Kidney glomerular epithelial cell (primary cell): ENCODE measurements at regions not wholly inside any gene's neighbourhood (a gene's known extent, or its start where the extent isn't known, plus 50 kb on each side); places are given as distances from the start of the nearest gene placed in this dataset.

Experiments used
- DNase-seq: peaks from one replicate; lab custom pipeline; 2025; lab: John Stamatoyannopoulos, UW

DNA sequence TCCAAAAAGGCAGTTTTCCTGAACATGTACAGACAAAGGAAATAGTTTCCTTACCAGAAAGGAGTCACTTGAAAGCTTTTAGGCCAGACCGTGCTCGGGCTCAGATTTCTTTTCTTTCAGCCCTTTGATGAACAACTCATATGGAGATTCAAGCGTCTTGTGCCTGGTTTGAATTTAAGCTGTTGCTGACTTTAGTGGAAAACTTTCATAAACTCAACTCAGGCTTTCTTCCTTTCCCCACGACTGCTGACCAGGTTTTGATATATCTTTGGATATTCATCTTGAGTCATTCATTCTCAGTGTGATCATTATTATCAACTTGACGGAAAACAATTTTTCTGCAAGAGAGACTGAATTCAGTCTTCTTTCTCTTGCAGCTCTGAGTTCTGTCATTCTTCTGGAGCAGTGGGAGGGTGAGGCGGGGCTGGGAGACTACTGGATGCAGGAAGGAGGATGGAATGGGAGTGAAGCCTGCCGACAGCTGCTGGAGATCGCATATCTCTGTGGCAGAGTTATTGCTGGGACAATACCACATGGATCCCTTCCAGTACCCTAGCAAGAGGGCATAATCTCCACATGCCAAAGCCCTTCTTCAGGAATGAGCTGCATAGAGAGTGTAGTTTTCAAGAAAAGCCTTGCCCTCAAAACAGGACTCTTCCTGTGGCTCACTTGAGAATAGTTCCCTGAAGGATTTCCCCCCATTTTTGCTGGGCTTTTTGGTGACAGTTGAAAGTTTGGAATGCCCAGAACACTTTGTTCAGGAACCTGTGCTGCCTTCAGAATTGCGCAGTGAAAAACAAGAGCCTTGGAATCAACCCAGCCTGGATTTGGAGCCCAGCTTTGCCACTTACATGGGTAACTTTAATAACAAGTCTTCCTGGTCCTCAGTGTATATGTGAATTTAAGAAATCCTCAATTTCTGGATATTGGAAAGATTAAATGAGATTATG, 364.4 kb downstream of the ZNF521 start:
- DNase-seq, result no peak

DNA sequence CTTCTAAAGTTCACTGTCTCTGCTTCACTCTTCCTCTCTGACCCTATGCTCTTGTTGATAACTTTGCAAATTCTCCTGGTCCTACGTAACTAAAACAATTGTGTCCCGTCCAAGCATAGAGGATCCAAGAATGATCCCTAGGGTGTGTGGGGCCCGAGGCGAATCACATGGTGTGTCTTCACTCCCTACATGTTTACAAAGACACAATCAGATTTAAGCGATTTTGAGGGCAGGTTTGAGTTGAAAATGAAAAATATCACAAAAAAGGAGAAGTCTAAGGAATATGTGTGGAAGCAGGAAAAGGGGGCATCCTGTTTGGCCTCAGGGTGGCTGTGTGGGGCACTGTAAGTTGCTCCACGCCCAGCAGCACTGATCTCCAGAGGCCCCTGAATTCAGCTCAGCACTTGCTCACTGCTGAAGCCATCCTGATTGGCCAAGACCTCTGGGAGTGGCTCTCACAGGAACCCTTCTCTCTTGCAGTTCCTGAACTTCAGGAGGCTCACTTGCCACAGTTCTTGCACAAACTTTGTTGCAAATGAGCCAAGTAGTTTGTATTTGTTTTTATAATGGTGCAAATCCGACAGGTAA, 363.6 kb downstream of the ZNF521 start:
- DNase-seq, result no peak

DNA sequence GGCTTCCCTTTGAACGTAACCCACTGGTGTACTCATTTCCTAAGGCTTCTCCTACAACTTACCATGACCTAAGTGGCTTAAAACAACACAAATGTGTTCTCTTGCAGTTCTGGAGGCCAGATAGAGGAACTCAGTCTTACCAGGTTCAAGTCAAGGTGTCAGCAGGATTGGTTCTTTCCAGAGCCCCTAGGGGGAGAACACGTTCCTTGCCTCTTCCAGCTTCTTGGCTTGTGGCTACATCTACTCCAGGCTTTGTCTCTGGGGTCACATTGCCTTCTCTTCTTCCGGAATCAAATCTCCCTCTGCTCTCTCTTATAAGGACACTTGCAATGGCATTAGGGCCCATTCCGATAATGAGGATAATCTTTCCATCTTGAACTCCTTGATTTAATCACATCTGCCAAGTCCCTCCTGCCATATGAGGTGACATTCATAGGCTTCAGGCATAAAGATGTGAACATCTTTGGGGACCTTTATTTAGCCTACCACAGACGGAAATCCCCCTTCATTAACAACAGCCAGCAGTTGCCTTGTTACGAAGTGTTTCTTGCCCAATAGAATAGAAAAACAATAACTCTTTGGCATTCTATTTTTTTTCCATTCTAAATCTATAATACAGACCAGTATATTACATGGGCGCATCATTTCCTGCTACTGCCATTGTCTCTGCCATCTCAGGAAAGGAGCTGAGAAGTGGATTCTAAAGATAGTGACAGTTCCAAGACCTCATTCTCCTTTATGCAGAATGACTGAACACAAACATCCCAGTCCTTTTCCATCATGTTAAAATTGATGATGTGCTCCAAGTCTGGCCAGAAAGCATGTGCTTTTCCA, 362.0 kb downstream of the ZNF521 start:
- DNase-seq, result no peak

DNA sequence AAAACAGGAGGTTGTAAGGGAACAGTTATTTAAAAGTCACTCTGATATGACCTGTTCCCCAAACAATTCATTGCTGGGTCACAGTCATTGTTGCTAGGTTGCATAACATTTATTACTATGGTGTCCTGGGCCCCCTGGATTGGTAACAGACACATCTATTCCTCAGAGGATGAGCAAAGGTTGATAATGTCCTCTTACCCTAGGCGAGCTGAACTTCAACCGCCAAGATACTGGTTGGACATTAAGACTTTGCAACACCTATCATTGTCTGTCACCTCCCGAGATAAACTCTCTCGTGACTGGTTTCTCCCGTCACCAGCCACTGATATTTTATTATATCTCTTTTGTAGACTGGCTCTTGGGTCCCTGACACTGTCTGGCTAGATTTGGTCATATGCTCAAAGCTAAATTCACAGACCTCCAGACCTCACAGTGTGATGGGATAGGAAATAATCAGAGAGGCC, 361.3 kb downstream of the ZNF521 start:
- DNase-seq, result no peak

DNA sequence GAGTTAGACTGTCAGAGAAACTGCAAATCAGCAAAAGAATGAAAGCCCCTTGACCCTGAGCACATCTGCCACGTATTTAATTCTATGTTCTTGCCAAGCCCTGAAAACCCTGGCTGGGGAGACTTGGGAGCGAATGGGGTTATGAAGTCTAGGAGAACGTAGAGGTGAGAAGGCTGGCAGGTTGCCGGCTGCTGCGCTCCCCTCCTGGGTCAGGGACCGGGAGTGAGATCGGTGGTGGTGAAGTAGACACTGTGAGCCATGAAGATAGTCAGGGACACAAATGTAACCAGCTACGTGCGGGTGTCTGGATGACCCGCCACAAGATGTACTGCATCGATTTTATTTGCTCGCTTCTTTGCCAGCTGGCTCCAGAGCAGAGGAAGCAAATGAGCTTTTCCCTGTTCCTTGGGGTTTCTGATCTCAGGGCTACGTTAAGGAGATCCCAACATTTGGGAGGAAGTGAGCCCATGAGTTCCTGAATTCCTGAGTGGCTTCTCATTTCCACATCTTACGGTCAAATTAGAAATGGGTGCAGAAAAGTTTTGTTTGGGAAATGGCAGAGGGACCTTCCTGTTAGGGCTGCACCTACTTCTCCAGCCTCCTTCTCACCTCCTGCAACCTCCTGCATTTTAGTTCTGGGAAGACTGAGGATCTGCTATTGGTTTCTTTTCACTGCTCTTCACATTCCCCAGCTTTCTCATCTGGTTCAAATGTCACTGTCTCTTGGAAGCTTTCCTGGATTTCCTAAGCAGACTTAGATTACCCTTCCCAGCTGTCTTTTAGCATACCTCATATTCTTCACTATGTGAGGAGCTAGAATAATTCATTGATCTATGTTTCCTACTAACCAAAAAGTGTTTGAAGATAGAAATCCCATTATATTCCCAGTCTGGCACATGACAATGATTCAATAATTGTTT, 360.6 kb downstream of the ZNF521 start:
- no peak for DNase-seq

DNA sequence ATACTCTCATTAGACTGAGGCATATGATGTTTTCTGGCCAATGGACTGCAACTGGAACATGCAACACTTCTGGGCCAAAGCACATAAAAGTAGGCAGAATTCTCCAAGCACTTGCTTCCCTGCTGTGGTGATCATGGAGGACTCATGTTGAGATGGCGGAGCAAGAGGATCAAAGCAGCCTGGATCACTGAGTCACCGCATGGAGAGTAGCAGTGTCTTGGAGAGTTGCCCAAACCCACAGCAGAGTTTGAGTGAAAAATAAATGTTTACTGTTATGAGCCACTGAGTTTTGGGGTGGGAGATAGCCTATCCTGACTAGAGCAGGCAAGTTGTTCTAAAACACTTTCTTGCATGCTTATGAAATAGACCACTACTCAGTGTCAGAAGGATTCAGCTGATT, 359.5 kb downstream of the ZNF521 start:
- no peak for DNase-seq

DNA sequence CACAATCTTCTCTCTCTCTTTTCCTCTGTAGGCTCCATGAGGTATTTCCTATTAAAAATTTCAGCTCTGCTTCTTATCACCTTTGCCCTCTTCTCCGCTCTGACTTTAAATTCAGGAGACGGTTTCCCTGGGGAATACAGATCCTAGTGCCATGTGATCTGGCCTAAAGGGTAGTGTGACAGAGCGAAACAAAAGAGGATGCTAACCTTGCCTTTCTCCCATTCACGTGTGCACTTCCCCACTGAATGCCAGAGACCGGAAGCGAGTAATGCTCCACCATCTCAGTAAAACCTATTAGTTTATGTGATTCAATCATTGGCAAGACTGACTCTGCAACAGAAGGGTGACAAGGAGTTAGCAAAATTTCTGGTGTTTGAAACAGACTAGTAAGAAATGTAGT, 358.3 kb downstream of the ZNF521 start:
- DNase-seq, result no peak

DNA sequence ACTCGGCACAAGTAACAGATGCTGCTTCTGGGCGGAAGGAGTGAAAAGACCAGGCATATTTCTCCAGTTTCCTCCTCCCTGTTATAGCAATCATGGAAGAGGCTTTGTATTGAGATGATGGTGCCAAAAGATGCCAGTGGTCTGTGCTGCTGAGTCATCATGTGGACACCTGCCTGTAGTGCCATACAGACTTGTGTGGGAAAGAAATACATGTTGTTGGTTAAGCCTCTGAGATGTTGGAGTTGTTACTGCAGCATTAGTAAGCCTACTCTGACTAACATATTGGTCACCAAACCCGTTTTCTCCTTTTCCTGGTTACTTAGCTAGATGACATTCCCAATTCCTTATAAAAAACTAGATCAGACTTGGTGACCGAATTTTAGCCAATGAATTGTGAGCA, 356.9 kb downstream of the ZNF521 start:
- DNase-seq, result no peak

DNA sequence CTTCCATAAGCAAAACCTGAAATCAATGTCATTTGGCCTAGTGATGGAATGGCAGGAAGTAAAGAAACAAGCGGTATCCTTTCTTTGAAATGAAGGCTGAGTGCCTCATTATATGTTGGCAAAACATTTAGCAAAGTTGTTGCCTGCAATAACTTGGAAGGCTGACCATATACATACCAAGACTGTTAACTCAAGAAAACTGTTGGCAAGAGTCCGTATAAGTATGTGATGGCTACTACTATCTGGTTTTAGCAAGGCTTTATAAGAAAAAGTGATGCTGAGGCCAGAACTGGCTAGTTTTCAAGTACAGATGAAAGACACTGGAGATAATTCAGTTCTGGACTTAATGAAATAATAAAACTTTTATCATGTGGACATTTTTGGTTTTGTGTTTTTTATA, 356.2 kb downstream of the ZNF521 start:
- no peak for DNase-seq

DNA sequence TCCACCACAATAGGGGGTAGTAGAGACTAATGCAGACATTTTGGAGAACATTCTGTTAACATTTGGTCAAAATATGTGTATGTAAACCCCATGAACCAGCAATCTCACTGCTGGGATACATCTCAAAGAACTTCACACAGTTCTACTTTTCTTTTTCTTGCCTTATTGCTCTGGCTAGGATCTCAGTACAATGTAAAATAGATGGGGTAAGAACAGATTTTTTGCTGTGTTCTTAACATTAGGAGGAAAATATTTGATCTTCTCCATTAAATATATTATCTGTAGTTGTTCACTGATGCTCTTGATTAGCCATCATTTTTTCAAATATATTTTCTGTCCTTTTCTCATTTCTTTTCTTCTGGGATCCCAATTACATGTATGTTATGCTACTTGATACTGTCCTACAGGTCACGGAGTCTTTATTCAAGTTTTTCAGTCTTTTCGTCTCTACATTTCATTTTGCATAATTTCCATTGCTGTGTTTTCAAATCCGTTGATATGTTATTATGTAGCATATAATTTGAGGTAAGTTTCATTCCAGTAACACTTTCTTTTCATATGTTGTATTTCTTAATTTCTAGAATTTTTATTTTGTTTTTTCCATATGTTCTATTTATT, 352.2 kb downstream of the ZNF521 start:
- DNase-seq, result no peak

DNA sequence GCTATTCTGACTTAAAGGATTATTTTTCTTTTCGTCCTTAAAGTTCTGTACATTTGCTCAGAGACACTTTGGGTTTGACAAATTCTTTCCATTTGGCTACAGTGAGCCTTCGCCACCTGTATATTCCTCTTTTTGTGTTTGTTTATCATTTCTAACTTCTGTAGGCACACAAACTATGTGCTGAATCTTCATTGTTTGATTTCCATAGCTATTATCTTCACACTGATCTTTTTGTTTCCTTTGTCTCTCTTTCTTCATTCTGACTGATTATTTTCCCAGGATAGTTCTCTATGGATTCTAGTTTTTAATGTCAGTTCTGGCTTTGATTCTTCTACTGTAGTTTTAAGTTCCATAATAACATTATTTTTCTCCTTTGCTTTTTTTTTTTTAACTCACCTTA, 350.2 kb downstream of the ZNF521 start:
- DNase-seq, result no peak

DNA sequence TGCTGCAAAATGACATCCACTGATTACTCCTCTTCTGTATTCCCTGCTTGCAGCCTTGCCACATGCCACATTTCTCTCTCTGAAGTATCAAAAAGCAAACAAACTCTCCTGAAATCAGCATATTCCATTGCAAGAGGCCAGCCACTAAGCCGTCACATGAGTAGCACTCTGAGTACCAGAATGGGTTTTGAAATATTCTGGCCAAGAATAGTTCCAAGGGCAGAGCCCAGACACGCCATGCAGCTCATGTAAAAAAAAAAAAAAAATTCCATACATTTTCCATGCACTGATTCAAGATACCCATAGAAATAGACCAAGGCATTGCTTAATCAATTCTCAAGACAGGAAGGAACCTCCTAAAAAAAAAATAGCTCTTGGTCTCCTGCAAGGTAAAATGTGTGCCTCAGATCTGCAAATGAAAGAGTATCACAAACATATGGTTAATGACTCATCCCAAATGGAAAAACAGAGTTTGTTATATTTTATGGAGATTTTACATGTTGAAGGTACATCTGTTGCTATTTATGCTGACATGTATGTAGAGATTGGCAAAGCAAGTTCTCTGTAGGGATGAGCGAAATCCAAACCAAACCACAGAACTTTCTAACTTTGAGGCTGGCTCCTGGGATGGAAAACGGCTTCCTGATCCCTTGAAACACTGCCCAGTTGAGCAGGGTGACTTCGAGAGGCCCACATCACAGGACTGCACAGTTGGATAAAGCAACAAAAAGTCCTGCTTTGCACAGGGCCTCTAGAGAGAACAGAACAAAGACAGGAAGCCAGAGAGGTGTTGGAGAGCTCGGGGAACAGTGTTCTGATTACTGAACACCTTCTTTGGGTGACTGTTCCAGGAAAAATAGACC, 346.2 kb downstream of the ZNF521 start:
- DNase-seq, result no peak

DNA sequence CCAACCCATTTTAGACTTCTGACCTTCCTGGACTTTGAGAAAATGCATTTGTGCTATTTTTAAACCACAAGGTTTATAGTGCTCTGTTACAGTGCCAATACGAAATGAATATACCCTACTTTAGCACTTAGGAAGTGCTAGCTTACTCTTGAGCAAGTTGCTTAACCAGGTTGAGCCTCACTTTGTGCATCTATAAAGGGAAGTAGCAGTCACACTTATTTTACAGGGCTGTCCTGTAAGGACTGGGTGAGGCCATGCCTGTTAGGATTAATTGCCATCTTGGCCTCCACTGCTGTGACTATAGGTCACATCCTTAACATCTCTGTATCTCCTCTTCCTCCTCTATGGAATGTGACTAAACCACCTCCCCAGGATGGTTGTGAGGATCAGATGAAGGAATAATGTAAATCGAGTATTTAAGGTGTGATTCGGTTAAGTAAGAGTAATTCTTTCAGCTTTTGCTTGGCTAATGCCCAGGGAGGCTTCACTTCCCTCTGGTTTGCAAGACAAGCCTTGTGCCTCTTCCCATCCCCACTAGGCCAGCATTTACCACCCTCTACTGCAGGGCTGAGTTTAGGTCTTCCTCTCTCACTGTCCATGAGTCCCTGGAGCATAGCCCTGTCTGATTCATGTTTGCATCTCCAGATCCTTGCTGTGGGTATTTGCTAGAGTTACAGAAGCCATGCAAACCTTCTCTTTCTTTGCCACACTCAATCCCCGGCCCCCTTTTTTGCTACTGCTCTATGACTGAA, 341.2 kb downstream of the ZNF521 start:
- no peak for DNase-seq
